Right ventricle myocardium superior (tissue), 1 donor: ENCODE measurements at regions not wholly inside any gene's neighbourhood (a gene's known extent, or its start where the extent isn't known, plus 50 kb on each side); places are given as distances from the start of the nearest gene placed in this dataset.

Experiments used
- ATAC-seq: fragments of 200-7000 bp; cut with Tn5 transposase; one replicate; pipeline ENCODE4 v1.9.1; 2020; ENCODE audit warnings: mild to moderate bottlenecking; ENCODE audit not compliant: poor library complexity
- DNase-seq: peaks from one replicate; pipeline ENCODE4 v3.0.0-alpha.2; 2020
- intact Hi-C: fragments of 100-400 bp; cut with DNase I; formaldehyde crosslinking; loops from one replicate; pipeline ENCODE4 v1.11.2; 2022
- donor health status: DM: no; HTN: yes; CAD: no; lungs with severe emphysema.

DNA sequence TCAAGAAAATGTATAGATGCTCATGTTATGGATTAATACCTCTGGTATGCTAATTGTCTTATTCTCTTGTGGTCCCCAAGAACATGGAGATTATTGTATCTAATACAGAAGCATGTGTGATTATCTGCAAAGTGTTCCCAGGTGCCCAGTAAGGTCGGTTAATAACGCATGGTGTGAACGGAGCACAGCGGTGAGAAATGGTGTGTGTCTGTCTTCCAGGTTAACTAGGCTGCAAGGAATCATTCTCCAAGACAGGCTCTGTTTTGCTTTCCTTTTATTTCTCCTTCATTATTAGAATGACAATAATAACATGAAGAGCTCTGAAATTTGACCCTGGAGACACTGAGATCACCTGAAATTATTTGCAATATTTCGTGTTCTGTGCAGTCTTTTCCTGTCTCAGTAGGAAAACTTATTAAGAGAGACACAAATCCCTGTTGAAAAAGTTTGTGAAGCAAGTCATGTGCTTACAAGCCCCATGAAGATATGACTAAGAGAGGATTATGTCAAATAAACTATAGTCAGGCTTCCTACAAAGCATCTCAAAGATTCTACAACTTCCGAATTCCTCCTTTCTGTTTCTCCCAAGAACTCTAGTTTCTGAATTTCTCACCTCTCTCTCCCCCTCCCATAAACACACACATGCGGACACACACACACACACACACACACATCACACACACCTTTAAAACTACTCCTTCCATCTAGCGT lies 230.9 kb downstream of the HS3ST1 start:
- ATAC-seq (no peak), DNase-seq (no peak)
- intact Hi-C loops, result no loop called here

DNA sequence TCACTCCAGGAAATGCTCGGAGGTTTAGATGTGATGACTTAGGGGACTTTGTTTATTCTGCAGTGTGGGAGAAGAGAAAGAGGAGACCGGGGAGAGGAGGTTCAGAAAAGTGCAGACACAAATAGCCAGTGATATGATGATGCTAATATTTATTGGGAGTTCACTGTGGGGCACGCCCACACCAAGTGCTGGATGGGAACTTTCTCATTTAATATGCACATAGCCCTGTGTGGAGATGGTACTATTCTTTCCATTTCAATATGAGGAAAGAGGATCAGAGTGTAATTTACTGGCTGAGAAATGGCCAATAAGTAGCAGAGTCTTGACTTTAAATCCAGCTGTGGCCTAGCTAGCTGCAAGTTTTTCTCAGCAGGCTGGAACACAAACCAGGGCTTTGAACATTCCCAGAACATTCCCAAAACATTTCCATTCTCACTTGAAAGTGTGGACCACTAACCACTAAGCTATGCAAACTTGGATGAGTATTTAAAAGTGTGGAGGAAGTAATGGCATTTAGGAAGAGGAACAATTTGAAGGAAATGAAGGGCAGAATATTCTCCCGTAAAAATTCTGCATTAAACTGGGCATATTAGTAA lies 231.7 kb downstream of the HS3ST1 start:
- intact Hi-C loops, result no loop called here

DNA sequence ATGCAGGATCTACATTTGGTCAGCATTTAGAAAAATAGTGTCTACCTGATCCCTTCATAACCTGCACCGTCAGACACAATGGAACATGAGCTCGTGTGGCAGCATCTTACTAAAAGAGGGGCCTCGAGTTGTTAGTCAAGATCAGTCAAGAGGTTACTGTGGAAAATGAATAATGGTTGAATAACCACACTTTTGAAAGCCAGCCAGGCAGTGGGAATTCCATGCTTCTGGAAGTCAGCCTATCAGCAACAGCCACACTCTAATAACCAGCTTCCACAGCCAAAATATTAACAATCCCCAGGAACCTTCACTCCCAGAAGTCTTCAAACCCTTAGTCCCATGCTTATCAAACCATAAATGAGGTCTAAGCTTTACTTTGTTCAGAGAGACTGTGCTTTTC lies 234.3 kb downstream of the HS3ST1 start:
- DNase-seq (no peak), ATAC-seq (no peak)
- intact Hi-C loops, result no loop called here

More for the DNA sequence above, 231.7 kb downstream of the HS3ST1 start:
- DNase-seq (no peak), ATAC-seq (no peak)

DNA sequence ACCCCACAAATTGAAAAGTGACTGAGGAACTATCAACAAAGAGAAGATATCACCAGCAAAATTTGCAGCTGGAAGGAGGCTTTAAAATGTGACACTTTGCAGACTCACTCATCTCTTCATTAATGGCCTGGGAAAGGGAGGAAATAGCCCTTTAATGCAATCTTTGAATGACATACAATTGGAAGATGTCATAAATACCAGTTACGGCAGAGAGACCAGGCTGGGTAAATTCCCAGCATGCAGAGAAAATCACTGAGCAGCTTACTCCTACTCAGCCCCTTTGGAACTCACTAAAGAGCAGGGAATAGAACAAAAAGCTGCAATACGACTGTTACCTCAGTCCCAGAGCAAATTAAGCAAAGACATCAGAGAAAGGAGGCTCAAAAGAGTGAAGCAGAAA lies 238.9 kb downstream of the HS3ST1 start:
- intact Hi-C loops, result no loop called here
- DNase-seq (no peak), ATAC-seq (no peak)

DNA sequence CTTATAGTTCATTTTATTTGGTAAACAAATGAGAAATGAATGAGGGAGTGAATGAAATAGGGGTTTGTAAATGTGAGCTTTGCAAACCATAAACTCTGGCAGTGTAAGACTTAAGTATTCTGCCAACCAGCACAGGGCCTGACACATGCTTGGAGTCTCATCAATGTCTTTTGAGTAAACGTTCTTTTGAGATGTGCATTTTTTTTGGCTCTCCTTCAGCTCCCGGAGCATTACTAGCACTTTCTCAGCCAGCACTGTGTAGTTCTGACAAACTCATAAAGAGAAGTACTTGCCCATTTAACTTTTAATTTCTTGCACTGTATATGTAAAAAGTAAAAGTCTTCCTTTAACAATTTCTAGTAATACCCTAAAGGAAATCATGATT lies 245.3 kb downstream of the HS3ST1 start:
- DNase-seq (no peak), ATAC-seq (no peak)
- intact Hi-C loops, result no loop called here

DNA sequence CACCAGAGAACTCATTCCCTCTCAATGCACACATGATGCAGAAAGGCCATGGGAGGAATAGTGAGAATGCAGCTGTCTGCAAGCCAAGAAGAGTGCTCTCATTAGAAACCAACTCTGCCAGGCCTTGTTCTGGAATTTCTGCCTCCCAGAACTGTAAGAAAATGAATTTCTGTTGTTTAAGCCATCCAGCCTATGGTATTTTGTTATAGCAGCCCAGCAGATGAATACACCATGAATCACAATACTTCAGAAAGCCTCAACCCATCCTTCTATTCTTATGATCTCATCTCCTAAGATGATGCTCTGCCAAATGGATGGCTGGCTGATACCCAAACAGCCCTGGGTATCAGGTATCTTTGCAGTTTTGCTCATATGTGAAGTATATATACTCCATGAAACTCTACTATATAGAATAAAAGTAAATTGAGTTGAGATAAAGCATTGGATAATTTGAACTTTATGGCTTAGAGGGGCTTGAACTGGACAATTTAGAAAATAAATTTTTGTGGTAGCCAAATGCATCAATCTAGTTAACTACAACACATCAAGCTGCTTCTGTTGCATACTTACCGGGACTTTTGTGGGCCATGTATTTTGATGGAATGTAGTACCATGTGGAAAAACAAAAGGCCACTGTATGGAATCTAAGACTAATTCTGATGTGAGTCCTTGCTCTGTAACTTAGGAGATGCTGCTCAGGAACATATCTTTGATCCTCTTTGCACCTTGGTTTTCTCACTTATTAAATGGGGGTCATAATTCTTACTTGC lies 245.9 kb downstream of the HS3ST1 start:
- ATAC-seq, result no peak
- DNase-seq, result no peak
- intact Hi-C loops, result no loop called here

DNA sequence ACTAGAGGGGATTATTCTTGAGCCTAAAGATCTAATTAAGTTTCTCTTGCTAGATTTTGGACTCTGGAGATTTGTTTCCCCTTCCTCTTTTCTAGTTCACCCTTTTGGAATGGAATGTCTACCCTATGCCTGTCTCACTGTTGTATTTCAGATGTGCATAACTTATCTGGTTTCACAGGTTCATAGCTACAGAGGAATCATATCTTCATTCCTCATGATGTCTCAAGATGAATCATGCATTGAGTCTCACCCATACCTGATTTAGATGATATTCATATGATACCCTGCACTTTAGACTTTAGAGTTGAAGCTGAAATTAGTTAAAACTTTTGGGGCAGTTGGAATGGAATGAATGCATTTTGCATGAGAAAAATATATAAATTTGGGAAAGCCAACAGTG lies 246.7 kb downstream of the HS3ST1 start:
- intact Hi-C loops, result no loop called here
- no peak for ATAC-seq

DNA sequence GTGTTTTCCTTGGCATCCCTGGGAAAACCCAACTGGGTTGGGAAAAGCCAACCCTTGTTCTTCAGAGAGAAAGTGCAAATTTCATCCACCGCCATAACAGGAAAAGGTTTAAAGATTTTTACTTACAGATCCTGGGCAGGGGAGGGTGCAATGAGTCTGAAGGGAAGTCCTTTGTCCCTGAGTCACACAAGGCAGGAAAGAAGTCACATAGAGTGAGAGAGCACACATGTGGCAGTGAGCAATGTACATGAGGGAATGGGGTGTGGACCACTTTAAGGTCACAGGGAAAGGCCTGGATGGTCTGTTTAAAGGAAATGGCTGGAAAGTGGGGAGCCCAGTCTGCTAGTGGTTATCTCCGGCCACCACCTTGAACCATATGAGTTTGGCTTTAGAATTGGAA lies 248.9 kb downstream of the HS3ST1 start:
- DNase-seq (no peak), ATAC-seq (no peak)
- intact Hi-C loops, result no loop called here

More for the DNA sequence above, 246.7 kb downstream of the HS3ST1 start:
- DNase-seq, result no peak

DNA sequence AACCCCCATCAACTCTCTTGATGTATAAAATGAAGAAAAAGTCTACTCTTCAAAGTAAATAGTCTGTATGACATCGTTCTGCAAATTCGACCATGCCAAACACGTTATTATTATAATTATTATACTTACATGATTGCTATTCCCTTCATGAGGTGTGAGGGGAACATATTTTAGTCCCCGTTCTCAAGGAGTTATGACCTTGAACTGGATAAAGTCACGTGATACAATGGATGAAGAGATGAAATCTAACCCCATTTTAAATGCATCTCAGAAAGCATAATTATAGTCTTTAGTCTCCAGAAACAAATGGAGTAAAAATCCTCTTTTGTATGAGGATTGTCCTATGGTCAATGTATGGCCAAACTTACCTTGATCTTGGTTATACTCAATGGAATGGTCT lies 250.3 kb downstream of the HS3ST1 start:
- intact Hi-C loops, result no loop called here
- DNase-seq, result no peak
- ATAC-seq, result no peak

DNA sequence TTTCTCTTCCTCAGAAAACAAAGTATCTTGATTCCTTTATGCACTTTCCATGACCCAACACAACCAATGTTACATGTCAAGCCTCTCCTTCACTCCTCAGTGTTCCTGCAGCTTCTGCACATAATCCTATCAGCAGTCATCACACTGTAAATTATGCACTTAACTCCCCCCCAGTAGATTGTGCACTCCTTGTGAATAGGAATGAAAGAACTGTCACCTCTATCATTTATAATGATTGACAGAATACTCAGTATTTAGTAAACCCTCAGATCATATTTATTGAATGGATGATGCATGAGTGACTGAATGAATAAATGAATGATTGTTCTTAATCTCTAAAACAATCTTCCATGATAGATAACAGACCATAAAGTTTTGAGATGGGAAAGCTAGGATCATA lies 253.3 kb downstream of the HS3ST1 start:
- ATAC-seq (no peak), DNase-seq (no peak)
- intact Hi-C loops, result no loop called here

DNA sequence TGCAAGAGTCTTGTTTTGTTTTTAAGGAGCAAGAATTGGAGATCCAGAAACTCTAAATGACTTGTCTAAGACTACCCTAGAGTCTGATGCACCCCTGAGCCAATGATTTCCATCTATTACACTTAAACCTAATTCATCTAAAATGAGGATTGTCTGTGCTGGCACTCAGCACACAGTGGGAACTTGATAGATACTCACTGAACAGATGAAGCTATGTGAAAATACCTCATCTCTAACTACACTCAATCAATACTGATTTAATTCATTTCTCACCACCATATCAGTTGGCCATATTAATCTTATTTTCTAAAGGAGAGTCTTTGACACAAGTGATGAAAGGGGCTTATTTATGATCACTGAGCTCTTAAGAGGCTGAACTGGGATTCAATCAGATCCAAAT lies 262.1 kb downstream of the HS3ST1 start:
- intact Hi-C loops, result no loop called here
- ATAC-seq, result no peak
- no peak for DNase-seq

DNA sequence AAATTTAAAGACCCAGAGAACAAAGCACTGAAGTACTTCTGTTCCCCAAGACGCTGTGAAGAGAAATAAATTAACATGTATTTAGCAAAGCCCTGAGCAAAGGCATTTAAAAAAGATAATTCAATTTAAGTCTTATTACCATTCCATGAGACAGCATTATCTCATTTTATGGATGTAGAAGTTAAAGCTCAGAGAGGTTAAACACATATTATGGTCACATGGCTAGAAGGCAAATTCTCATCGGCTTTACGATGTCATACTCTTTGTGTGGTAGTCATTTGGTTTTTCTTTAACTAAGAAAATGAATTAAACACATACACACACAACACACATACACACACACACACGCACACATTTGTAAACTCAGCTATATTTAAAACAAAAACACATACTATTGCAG lies 262.7 kb downstream of the HS3ST1 start:
- DNase-seq (no peak), ATAC-seq (no peak)
- intact Hi-C loops, result no loop called here

DNA sequence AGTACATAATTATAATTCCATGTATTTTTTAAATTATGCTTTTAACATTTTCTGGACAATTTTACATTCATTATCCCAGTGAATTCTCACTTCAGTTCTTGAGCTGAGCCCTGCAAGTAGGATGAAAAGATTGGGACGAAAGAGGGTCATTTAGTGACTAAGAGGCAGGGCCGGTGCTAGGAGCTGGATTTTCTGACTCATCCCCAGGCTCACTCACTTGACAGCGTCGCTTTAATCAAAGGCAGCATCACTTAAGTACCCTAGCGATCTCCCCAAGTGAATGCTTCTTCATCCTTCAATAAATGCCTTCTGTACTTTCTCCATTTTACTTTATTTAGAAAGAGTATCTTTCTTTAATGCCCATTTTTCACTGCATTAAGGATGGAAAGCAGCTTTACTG lies 263.6 kb downstream of the HS3ST1 start:
- ATAC-seq, result no peak
- no peak for DNase-seq
- intact Hi-C loops, result no loop called here

DNA sequence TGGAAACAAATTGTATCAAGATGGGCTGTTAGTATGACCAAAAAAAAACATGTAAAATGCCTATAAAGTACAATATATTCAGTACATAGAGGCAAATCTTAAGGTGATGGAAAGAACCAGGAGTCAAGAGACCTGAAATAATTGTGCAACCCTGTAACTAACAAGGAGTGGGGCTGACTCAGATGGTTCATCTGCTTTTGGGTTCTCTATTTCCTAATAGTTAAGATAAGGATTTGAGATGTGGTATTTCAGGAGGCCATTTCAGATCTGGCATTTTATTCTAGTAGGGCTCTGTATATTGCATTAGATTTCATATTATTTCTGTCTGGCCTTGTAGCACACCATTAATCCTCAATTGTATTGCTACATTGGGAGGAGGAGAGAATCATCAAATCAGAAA lies 268.4 kb downstream of the HS3ST1 start:
- DNase-seq (no peak), ATAC-seq (no peak)
- intact Hi-C loops, result no loop called here

DNA sequence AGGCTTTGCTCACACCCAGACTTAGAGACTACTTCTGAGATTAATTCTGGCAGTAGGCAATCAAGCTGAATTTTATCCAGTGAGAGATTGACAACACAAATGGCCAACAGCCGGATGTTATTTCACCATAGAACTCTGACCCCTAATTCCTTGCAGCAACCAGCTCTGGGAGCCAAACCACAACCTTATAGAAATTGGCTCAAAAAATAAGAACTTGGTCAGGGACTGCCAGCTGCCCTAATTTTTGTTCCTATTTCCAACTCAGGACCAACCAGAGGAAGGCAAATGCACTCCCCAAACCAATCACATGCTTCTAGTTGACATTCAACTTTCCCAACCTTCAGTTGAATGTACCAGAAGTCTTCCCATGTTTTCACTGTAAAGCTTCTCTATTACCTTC lies 269.7 kb downstream of the HS3ST1 start:
- no peak for DNase-seq
- ATAC-seq, result no peak
- intact Hi-C loops, result no loop called here

DNA sequence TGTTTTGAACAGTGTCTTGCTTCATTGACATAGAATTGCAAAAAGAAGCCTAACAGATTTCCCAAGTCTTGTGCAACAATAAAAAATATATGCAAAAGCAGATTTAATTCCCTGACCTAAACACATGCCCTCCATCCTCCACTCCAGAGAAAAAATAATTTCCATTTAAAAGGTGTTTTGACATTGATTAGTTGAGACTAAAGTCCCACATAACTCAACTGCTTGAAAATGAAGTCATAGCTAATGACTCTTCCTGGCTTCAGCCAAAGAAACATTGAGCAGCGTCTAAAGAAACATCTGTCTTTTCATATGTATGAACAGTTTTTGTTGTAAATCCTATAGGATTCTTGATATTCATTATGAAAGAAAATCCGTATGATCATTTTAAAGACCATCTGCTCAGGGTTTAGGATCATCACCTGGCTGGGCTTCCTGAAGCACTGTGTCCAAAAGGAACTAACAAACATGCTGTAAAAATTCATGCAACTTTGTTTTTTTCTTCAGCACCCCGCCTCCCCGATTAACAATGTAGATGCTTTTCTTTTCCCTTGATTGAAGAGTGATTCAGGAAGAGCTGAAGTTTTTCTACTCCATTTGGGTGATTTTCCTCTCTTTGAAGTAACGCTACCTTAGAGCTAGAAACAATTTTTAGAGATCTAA lies 273.4 kb downstream of the HS3ST1 start:
- ATAC-seq, result no peak
- intact Hi-C loops, result no loop called here
- no peak for DNase-seq

DNA sequence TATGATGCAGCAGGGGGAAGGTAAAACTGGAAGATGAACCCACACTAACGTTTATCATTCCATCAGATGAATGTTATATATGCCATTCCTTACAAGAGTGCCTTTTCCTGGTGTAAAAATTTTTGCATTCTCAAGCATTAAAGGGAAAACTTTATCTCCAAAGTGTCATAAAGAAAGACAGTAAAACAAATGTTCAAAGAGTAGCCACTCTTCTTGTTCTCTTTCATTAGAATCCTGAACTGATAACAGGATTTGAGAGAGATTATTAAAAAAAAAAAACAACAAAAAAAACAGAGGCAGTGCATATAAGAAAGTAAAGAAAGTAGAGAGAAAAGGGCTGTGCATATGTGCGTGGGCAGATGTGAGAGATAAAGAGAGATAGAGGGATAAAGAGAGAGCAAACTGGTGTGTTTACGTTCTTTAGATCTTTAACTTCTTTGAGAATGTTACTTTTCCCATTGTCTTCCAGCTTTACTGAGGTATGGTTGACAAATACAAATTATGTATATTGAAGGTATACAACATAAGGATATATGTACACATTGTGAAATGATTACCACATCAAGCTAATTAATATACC lies 275.4 kb downstream of the HS3ST1 start:
- intact Hi-C loops, result no loop called here
- DNase-seq (no peak), ATAC-seq (no peak)

DNA sequence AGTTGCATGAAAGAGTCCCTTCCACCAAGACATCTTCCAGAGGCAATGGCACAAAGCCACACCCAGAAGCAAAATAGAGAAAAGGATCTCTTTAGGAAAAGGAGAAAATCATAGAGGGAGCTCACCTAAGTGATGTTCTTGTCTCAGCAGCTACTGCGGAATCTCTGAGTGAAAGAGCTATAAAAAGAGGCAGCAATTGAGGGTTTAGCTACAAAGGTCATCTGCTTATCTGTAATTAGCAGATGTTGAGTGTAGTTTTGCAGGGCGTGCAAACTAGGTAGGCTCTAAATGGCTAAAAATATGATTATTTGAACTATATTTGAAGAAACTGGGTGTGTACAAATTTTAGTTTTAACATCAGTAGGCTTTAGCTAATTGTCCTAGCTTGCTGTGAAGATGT lies 276.0 kb downstream of the HS3ST1 start:
- ATAC-seq (no peak), DNase-seq (no peak)
- intact Hi-C loops, result no loop called here

DNA sequence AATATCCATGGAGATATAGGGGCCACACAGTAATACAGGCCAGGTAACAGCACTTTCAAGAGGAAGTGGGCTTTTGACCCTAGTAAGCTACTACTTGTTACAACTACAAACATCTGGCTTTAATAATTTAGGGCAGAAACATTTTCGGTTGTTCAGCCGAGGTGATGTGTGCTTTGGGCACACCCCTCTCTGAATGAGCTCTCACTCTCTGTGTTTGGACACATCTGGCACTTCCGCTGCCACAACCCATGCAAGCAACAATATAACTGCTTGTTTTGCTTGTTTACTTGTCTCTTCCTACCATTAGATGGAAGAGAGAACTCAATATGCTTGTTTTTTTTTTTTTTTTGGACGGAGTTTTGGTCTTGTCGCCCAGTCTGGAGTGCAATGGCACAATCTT lies 277.2 kb downstream of the HS3ST1 start:
- no peak for ATAC-seq
- intact Hi-C loops, result no loop called here
- DNase-seq, result no peak
